ENCODE measurements at regions not wholly inside any gene's neighbourhood (a gene's known extent, or its start where the extent isn't known, plus 50 kb on each side); places are given as distances from the start of the nearest gene placed in this dataset.
"Not testable (repeated sequence)": the region's sequence is repeated elsewhere in the genome, so short reads cannot be mapped to it uniquely, and the experiment has no call there.

GRCh38 chr5:98004463-98004862 lies 769.0 kb upstream of the RGMB start:
- no peak for TF ChIP-seq CTCF (conservative IDR thresholded peaks at IDR 0.05; ENCODE audit: low read length)

GRCh38 chr5:98016771-98017170 lies 756.7 kb upstream of the RGMB start:
- peak; percentile 6 for DNase-seq (ENCODE audit: low read depth)
- no peak for TF ChIP-seq CTCF (conservative IDR thresholded peaks at IDR 0.05; ENCODE audit: low read length)
- H3K4me3 ChIP-seq (ENCODE audit: low read length): no peak overlapping the region

More at GRCh38 chr5:98004463-98004862, 769.0 kb upstream of the RGMB start:
- no peak for DNase-seq (ENCODE audit: low read depth)
- no peak overlapping the region for H3K4me3 ChIP-seq (ENCODE audit: low read length)

- not testable (repeated sequence) for H3K4me3 ChIP-seq (ENCODE audit: low read length); DNase-seq (ENCODE audit: low read depth)
These were observed 743.2 kb upstream of the RGMB start for GRCh38 chr5:98030273-98030672.

GRCh38 chr5:98031036-98031435 lies 742.4 kb upstream of the RGMB start:
- not testable (repeated sequence) for DNase-seq (ENCODE audit: low read depth); H3K4me3 ChIP-seq (ENCODE audit: low read length)

- no peak for TF ChIP-seq CTCF (conservative IDR thresholded peaks at IDR 0.05; ENCODE audit: low read length)
- no peak overlapping the region for H3K4me3 ChIP-seq (ENCODE audit: low read length)
- no peak for DNase-seq (ENCODE audit: low read depth)
These were observed 742.0 kb upstream of the RGMB start for GRCh38 chr5:98031496-98031895.

GRCh38 chr5:98031926-98032325 lies 741.5 kb upstream of the RGMB start:
- DNase-seq (ENCODE audit: low read depth): peak; percentile 56
- no peak for TF ChIP-seq CTCF (conservative IDR thresholded peaks at IDR 0.05; ENCODE audit: low read length)
- no peak overlapping the region for H3K4me3 ChIP-seq (ENCODE audit: low read length)

GRCh38 chr5:98041661-98042060 lies 731.8 kb upstream of the RGMB start:
- TF ChIP-seq CTCF (conservative IDR thresholded peaks at IDR 0.05; ENCODE audit: low read length): no peak
- H3K4me3 ChIP-seq (ENCODE audit: low read length): no peak overlapping the region
- DNase-seq (ENCODE audit: low read depth): no peak

- H3K4me3 ChIP-seq (ENCODE audit: low read length): no peak overlapping the region
- no peak for DNase-seq (ENCODE audit: low read depth)
- no peak for TF ChIP-seq CTCF (conservative IDR thresholded peaks at IDR 0.05; ENCODE audit: low read length)
These were observed 730.9 kb upstream of the RGMB start for GRCh38 chr5:98042521-98042920.
